ENCODE measurements at regions not wholly inside any gene's neighbourhood (a gene's known extent, or its start where the extent isn't known, plus 50 kb on each side); places are given as distances from the start of the nearest gene placed in this dataset.

DNA sequence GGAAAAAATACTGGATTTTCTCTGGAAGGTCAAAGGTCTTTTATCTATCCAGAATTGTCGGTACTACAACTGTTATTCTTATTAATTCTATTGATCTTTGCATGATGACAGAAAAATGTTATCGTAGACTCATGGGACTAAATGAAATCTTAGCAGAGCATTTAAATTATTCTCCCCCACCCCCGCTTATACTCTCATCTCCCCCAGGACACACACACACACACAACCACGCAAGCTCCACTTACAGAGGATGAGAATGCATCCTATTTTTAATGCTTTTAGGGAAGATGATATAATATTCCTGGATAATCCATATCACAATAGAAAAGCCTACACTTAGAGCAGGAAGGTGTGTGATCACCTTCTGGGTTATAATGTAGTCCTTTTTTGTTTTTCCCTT lies 91.9 kb upstream of the STARD13 start:
- Mint-ChIP-seq H3K27ac (no peak overlapping the region), H3K9me3 (peaks cover 0 to 18% (median 5%) of the 10 kb centered on the region in 7 donors), H3K27me3 (no peaks in the 10 kb centered on the region), H3K4me3 (no peak overlapping the region), H3K36me3 (peaks cover 7 to 9% of the 10 kb centered on the region in 2 donors), H3K4me1 (peaks cover 0 to 4% (median 0%) of the 10 kb centered on the region in 3 donors)
- no peak for DNase-seq
- ATAC-seq (ENCODE audit: low read depth in 2 of 2) = no peak

DNA sequence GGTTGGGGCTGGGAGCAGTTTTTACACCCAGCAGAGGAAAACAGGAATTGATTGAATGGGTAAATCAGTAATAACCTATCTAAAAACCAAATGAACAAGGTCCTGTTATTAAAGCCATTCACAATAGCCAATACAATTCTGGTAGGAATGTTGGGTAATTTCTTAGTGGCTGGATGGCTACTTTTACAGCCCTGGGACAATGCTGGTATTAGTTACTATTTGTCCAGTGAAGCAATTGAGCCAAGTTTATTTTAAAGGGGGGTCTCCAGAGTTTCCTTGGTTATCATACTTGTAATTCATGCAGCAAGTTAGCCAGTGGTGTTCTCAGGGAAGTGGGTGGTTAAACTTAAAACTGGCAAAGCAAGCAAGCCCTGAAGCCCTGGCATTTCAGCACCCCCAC lies 92.3 kb upstream of the STARD13 start:
- peak overlapping the region in 1 of 6 donors; percentile 70 for H3K27ac Mint-ChIP-seq
- DNase-seq (no peak), ATAC-seq (ENCODE audit: low read depth in 2 of 2) (no peak)
- H3K4me1 Mint-ChIP-seq = peaks cover 0 to 4% (median 0%) of the 10 kb centered on the region in 3 donors
- no peak overlapping the region for H3K4me3 Mint-ChIP-seq
- peaks cover 7 to 9% of the 10 kb centered on the region in 2 donors for H3K36me3 Mint-ChIP-seq
- H3K9me3 Mint-ChIP-seq = peaks cover 0 to 18% (median 5%) of the 10 kb centered on the region in 7 donors
- H3K27me3 Mint-ChIP-seq = no peaks in the 10 kb centered on the region

DNA sequence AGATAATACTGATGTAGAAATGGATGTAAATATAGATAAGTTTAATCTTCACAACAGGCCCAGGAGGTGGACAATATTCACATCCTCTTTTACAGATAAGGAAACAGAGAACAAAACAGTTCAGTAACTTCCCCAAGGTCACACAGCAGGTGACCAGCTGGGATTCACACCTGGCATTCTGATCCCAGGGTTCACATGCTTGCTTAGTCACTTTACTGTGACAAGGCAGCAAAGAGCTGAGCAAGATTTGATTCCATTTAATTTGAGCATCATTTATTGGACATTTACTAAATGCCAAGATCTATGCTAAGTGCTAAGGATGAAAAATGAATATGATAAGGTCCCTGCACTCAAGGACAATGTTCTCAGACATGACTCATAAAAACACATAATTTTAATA lies 94.1 kb upstream of the STARD13 start:
- ATAC-seq (ENCODE audit: low read depth in 2 of 2) = no peak
- H3K4me1 Mint-ChIP-seq = peaks cover 0 to 4% (median 0%) of the 10 kb centered on the region in 3 donors
- peaks cover 0 to 12% (median 5%) of the 10 kb centered on the region in 7 donors for H3K9me3 Mint-ChIP-seq
- H3K36me3 Mint-ChIP-seq = peaks cover 5 to 7% of the 10 kb centered on the region in 2 donors
- no peak for DNase-seq
- H3K4me3 Mint-ChIP-seq = no peak overlapping the region
- no peaks in the 10 kb centered on the region for H3K27me3 Mint-ChIP-seq
- no peak overlapping the region for H3K27ac Mint-ChIP-seq

DNA sequence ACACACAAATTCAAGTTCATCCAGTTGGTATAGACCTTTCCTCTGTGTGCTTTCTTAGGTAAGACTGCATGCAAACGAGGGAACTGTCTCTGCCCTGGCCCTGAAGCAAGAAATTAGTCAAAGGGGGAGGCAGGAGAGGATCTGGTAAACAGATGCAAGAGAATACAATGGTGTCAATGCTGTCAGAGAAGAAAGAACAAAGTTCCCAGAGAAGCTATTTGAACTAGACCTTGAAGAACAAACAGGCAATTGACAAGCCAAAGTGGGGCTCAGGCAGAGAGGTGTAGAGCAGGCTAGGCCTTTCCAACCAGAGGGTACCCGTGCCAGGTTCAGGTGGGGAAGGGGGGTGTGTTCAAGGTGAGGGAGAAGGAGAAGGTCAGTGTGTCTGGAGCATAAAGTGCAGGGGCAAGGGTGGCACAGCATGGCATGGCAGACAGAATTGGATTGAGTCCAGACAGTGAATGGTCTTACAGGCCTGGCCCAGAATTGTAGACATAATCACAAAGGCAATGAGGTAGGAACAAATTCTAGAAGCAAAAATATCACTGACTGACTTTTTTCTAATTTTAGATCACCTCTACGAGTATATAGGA lies 95.0 kb upstream of the STARD13 start:
- no peak overlapping the region for H3K4me3 Mint-ChIP-seq
- no peak overlapping the region for H3K27ac Mint-ChIP-seq
- no peaks in the 10 kb centered on the region for H3K36me3 Mint-ChIP-seq
- no peaks in the 10 kb centered on the region for H3K27me3 Mint-ChIP-seq
- DNase-seq = no peak
- H3K9me3 Mint-ChIP-seq = peaks cover 0 to 2% (median 0%) of the 10 kb centered on the region in 7 donors
- no peak for ATAC-seq (ENCODE audit: low read depth in 2 of 2)
- H3K4me1 Mint-ChIP-seq = peaks cover 0 to 4% (median 0%) of the 10 kb centered on the region in 3 donors

DNA sequence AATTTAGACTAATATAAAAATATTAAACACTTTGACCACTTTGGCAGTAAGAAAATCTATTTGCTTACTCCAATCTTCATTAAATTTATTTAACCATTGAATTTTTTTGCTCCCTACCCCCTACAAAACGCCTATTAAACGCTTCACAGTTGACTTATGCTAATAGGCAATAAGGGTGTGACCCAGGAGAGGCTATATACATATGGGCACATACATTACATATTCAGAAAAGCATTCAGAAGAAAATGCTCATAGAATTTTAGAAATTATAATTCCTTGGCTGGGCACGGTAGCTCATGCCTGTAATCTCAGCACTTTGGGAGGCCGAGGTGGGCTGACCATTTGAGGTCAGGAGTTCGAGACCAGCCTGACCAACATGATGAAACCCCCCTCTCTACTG lies 95.6 kb upstream of the STARD13 start:
- no peaks in the 10 kb centered on the region for H3K27me3 Mint-ChIP-seq
- peaks cover 0 to 4% (median 0%) of the 10 kb centered on the region in 3 donors for H3K4me1 Mint-ChIP-seq
- no peaks in the 10 kb centered on the region for H3K36me3 Mint-ChIP-seq
- H3K4me3 Mint-ChIP-seq = no peak overlapping the region
- ATAC-seq (ENCODE audit: low read depth in 2 of 2) (no peak), DNase-seq (no peak)
- H3K9me3 Mint-ChIP-seq = no peaks in the 10 kb centered on the region
- no peak overlapping the region for H3K27ac Mint-ChIP-seq

DNA sequence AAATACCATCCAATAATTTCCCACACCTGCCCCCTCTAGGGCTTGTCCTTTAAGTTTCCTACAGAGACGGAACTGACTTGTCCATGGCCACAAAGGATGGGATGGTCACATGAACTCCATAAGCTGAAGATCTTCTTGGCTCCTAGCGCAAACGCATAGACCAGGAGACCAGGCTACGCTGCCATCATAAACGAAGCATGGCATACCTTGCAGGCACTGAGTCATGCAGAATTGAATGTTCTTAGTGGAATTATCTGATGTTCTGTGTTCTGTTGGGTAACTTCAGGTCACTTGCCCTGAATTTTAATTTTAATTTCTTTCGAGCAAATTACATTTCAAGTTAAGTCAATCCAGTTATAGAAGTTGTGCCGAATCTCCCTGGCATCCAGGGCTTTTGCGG lies 96.4 kb upstream of the STARD13 start:
- Mint-ChIP-seq H3K27me3 (no peaks in the 10 kb centered on the region), H3K27ac (peak overlapping the region in 1 of 6 donors; percentile 44), H3K4me1 (peaks cover 0 to 4% (median 0%) of the 10 kb centered on the region in 3 donors), H3K9me3 (no peaks in the 10 kb centered on the region), H3K36me3 (no peaks in the 10 kb centered on the region), H3K4me3 (no peak overlapping the region)
- DNase-seq (no peak), ATAC-seq (ENCODE audit: low read depth in 2 of 2) (no peak)

DNA sequence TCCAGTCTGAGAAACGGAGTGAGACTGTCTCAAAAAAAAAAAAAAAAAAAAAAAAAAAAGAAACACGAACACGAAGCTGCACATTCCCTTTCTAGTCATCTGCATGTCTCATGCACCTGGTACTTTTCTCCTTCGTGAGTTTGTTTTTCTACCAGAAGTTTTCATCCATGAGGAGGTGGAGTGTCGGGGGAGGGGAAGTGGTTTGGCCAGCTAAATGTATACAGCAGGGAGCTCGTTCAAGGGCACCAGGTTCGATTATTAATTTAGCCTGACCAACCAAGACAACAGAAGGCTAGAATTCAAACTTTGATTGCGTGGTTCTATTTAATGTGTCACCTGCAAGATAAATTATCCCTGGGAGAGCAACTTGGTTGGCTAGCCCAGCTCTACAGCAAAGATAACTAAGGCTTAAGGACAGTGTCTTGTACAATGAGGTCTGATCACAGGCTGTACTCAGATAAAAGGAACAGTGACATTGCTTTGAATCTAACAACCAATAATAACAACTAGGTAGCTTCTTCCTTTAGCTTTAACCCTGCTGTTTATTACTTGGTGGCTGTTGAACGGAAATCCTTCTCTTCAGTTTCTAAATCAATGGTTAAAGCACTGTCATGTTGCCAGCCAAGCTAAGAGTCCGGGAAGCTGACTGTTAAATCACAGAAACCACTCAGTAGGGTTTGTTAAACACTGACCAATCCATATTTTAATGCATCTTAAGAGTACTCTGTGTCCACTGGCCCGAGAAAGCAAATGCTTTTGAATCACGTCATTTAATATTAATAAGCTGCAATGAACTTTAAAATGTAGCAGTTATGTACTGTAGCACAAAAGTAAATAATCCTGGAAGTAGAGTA lies 98.4 kb upstream of the STARD13 start:
- H3K4me3 Mint-ChIP-seq = no peak overlapping the region
- DNase-seq = no peak
- ATAC-seq (ENCODE audit: low read depth in 2 of 2) = no peak
- H3K4me1 Mint-ChIP-seq = peaks cover 0 to 4% (median 0%) of the 10 kb centered on the region in 3 donors
- peaks cover 0 to 3% (median 0%) of the 10 kb centered on the region in 7 donors for H3K9me3 Mint-ChIP-seq
- no peaks in the 10 kb centered on the region for H3K36me3 Mint-ChIP-seq
- H3K27ac Mint-ChIP-seq = no peak overlapping the region
- no peaks in the 10 kb centered on the region for H3K27me3 Mint-ChIP-seq

DNA sequence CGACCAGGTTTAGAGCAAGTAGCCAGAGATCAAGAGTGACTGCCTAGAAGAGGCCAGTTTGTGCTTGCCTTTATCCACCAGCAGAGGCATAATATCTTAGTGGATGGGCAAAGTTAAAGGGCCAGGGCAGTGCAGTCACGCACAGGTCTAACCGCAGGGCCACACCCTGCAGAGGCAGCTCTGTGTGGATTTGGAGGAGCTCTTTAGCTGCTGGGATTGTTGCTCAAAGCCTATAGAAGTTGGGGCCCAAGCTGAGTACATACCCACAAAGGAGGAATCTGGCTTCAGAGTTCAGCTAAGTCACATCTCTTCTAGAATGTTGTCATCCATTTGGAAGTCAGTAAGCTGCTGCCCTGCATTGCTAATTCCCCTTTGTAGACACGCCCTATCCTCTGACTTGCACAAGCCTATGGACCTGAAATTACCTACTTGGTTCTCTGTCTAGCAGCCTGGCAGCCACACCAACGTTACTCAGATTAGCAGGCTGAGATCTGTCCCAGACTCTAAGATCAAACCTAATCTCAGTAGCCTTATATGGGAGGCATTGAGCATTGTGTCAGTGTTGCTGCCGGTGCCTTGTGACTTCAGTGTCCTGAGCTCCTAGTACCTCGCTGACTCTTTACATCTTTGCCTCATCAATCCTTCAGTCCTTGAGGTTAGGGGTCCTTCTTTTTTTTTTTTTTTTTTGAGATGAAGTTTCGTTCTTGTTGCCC lies 102.9 kb upstream of the STARD13 start:
- Mint-ChIP-seq H3K4me1 (no peaks in the 10 kb centered on the region), H3K27me3 (no peaks in the 10 kb centered on the region), H3K9me3 (peaks cover 0 to 3% (median 0%) of the 10 kb centered on the region in 7 donors), H3K36me3 (no peaks in the 10 kb centered on the region), H3K4me3 (no peak overlapping the region), H3K27ac (no peak overlapping the region)
- ATAC-seq (ENCODE audit: low read depth in 2 of 2) (no peak), DNase-seq (no peak)

DNA sequence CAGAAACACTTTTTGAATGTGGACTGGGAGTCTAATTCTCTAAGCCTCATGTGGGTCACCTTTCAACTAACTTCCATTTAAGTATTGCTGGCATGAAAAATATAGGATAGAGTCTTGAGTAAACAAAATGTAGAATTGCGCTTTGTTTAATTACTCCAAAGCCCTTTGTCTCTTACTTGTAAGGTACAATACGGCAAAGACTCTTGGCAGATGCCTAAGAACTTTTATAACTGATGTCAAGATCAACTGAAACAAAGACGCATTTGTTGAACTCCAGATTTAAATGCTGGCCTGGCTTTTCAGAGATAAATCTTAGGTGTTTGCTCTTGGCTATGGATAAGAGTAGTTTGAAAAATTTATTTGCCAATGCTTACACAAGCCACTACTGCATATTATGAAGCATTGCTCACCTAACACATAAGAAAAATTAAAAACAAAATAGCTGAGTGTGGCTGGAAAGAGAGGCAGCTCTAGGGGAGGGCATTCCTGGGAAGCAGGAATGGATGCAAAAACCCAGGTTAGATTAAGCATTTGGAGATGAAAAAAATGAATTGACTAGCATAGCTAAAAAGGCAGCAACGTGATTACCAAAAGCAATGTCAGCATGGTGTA lies 107.3 kb upstream of the STARD13 start:
- H3K4me1 Mint-ChIP-seq = no peaks in the 10 kb centered on the region
- ATAC-seq (ENCODE audit: low read depth in 2 of 2) = no peak
- H3K27ac Mint-ChIP-seq = no peak overlapping the region
- H3K36me3 Mint-ChIP-seq = no peaks in the 10 kb centered on the region
- H3K4me3 Mint-ChIP-seq = no peak overlapping the region
- H3K9me3 Mint-ChIP-seq = peaks cover 0 to 4% (median 0%) of the 10 kb centered on the region in 7 donors
- no peak for DNase-seq
- peaks cover 0 to 8% (median 0%) of the 10 kb centered on the region in 3 donors for H3K27me3 Mint-ChIP-seq

DNA sequence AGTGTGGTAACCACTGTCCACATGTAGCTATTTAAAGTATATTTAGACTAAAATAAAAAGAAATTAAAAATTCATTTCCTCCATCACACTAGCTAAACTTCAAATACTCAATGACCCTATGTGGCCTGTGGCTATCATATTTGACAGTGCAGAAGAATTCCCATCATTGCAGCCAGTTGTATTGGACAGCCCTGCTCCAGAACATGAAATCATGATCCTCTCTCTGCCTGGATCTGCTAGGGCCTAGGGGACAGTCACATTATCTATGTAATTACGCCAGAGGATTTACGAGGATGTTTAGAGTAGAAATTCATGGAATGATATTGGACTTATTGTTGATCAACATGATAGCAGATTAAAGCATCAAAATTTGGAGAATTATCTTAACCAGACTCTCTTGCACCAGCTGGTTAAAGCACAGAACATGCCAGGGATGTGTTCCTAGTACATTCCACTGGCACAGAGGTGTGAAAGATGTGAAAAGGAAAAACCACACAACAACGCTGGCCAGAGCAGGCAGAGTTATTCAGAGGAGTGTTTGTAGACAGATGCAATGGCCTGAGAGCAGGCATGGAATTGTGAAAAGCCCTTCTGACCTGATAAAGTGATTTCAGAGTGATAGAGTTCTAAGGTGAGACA lies 108.9 kb upstream of the STARD13 start:
- no peak for ATAC-seq (ENCODE audit: low read depth in 2 of 2)
- peaks cover 0 to 8% (median 0%) of the 10 kb centered on the region in 3 donors for H3K27me3 Mint-ChIP-seq
- H3K27ac Mint-ChIP-seq = peak overlapping the region in 1 of 6 donors; percentile 36
- DNase-seq = no peak
- no peaks in the 10 kb centered on the region for H3K4me1 Mint-ChIP-seq
- H3K9me3 Mint-ChIP-seq = peaks cover 0 to 8% (median 1%) of the 10 kb centered on the region in 7 donors
- H3K4me3 Mint-ChIP-seq = no peak overlapping the region
- no peaks in the 10 kb centered on the region for H3K36me3 Mint-ChIP-seq

DNA sequence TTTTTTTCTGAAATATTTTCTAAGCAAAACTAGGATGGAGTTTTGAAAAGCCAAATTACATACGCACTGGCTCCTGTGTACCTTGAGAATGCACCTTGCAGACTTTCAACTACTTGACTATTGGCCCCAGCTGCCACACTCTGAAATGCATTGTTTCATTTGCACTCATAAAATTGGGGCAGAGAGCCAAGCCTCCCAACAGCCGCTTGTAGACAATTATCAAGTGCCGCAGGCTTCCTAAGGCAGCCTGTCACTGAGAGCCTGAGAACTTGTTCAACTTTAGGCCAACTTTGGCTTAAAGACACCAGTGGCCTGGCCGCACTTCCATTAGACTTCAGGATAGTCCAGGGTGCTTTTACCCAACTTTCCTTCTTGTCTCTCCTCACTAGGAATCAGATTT lies 115.7 kb upstream of the STARD13 start:
- Mint-ChIP-seq H3K27ac (peak overlapping the region in 1 of 6 donors; percentile 25), H3K9me3 (peaks cover 0 to 8% (median 1%) of the 10 kb centered on the region in 7 donors), H3K4me1 (no peaks in the 10 kb centered on the region), H3K4me3 (no peak overlapping the region), H3K27me3 (no peaks in the 10 kb centered on the region), H3K36me3 (no peaks in the 10 kb centered on the region)
- DNase-seq (no peak), ATAC-seq (ENCODE audit: low read depth in 2 of 2) (no peak)

DNA sequence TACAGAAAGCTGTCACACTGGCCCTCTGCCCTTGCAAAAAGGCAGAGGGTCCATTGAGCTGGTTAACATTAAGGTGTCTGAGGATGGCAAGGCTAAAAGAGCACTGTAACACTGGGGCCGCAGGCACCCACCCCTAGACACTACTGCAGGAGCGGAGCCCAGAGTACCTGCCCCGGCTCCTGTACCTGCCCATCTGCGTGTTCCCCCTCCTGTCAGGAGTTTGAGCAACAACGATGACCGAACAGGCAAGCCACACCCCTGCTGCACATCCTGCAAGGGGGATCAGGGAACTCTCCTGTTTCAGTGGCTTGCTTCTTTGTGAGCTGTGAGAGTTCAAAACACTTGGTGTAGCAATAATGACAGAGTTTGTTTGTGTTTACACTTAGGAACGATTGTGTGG lies 117.4 kb upstream of the STARD13 start:
- peaks cover 0 to 8% (median 0%) of the 10 kb centered on the region in 7 donors for H3K9me3 Mint-ChIP-seq
- H3K27ac Mint-ChIP-seq = no peak overlapping the region
- no peak for DNase-seq
- H3K36me3 Mint-ChIP-seq = no peaks in the 10 kb centered on the region
- ATAC-seq (ENCODE audit: low read depth in 2 of 2) = no peak
- H3K27me3 Mint-ChIP-seq = no peaks in the 10 kb centered on the region
- H3K4me3 Mint-ChIP-seq = no peak overlapping the region
- no peaks in the 10 kb centered on the region for H3K4me1 Mint-ChIP-seq

DNA sequence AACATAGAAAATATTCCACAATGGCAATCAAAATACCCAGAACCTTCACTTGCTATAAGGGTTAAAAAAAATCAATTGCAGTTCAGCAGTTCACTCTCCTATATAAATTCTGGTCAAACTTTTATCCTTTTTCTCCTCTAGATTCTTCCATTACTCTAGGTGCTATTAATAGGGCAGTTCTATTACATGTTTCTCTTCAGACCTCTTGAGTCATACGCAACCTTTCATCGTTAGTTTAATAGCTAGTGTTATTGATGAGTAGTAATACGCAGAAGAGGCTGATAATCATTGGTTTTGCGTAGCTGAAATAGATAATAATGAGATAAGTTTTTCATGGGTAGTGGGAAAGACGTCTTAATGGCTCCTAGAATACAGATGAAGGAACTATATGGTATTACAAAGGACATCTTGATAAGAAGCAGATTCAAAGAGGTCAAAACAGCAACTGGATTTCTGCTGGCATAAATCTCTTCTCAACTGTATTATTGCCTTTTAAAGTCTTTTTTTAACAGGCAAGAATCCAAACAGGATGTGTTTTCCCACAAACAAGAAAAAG lies 118.3 kb upstream of the STARD13 start:
- no peak overlapping the region for H3K4me3 Mint-ChIP-seq
- H3K36me3 Mint-ChIP-seq = no peaks in the 10 kb centered on the region
- ATAC-seq (ENCODE audit: low read depth in 2 of 2) = no peak
- H3K27ac Mint-ChIP-seq = peak overlapping the region in 1 of 6 donors; percentile 9
- H3K27me3 Mint-ChIP-seq = peaks cover 0 to 5% (median 0%) of the 10 kb centered on the region in 3 donors
- H3K4me1 Mint-ChIP-seq = no peaks in the 10 kb centered on the region
- no peak for DNase-seq
- H3K9me3 Mint-ChIP-seq = peaks cover 0 to 4% (median 0%) of the 10 kb centered on the region in 7 donors

Measured in naive B cell (primary cell).